SK-N-SH (cell line): ENCODE measurements at regions not wholly inside any gene's neighbourhood (a gene's known extent, or its start where the extent isn't known, plus 50 kb on each side); places are given as distances from the start of the nearest gene placed in this dataset.

Experiments used
- CTCF ChIA-PET: fragments of 300-600, 350-600 bp; formaldehyde crosslinking; extraction: SDS; loops from one replicate; lab custom pipeline; 2021; lab: Yijun Ruan, JAX
- POLR2A ChIA-PET: fragments of 350-600 bp; sonication (Branson Sonifier 250); formaldehyde crosslinking; extraction: SDS; loops from one replicate; lab custom pipeline; 2020; ENCODE audit warnings: antibody characterized with exemption, inconsistent platforms; lab: Yijun Ruan, JAX
- DNase-seq: peaks from one replicate; pipeline ENCODE4 v3.0.0; 2012
- H2AFZ ChIP-seq: fragments of 200-600 bp; sonication (generic); 2 replicates; pipeline ENCODE4 v1.8.1; 2016; ENCODE audit warnings: antibody characterized with exemption, mild to moderate bottlenecking, low read depth
- H3F3A ChIP-seq: fragments of 200-600 bp; sonication (generic); replicated peaks from 2 replicates; pipeline ENCODE3; 2016; ENCODE audit warnings: antibody characterized with exemption, mild to moderate bottlenecking; ENCODE audit not compliant: insufficient read depth
- H3K27ac ChIP-seq, 2 experiments: fragments of 200-500 bp in 1 of 2; fragments of 200-600 bp in 1 of 2; sonication (Bioruptor generic) in 1 of 2; sonication (generic), shearing (Covaris generic) in 1 of 2; 2 replicates each; pipeline versions ENCODE4 v1.5.1 to v1.6.1; 2014 to 2016; ENCODE audit warnings: low read depth in 2 of 2, inconsistent platforms in 1 of 2, low read length in 1 of 2, mild to moderate bottlenecking in 1 of 2, mixed read lengths in 1 of 2
- H3K27me3 ChIP-seq: fragments of 200-600 bp; sonication (generic), shearing (Covaris generic); 2 replicates; pipeline ENCODE4 v1.6.1; 2016; ENCODE audit warnings: mixed run types; ENCODE audit not compliant: insufficient read depth
- H3K36me3 ChIP-seq, 2 experiments: fragments of 200-500 bp in 1 of 2; fragments of 200-600 bp in 1 of 2; sonication (Bioruptor generic) in 1 of 2; sonication (generic) in 1 of 2; replicated peaks in 1 of 2; 2 replicates each; pipeline versions ENCODE3 to v1.5.1; 2014 to 2016; ENCODE audit warnings: low read length in 1 of 2, mild to moderate bottlenecking in 1 of 2; ENCODE audit not compliant: insufficient read depth in 2 of 2, control insufficient read depth in 1 of 2
- H3K4me1 ChIP-seq, 2 experiments: fragments of 200-500 bp in 1 of 2; fragments of 200-600 bp in 1 of 2; sonication (Bioruptor generic) in 1 of 2; sonication (generic), shearing (Covaris generic) in 1 of 2; 2 replicates each; pipeline versions ENCODE4 v1.5.1 to v1.6.1; 2014 to 2016; ENCODE audit warnings: low read depth in 1 of 2, low read length in 1 of 2, mixed run types in 1 of 2; ENCODE audit not compliant: insufficient read depth in 2 of 2, control insufficient read depth in 1 of 2
- H3K4me2 ChIP-seq: fragments of 200-600 bp; sonication (generic), shearing (Covaris generic); 2 replicates; pipeline ENCODE4 v1.6.1; 2017; ENCODE audit warnings: mixed run types
- H3K4me3 ChIP-seq, 2 experiments: fragments of 200-500 bp in 1 of 2; fragments of 200-600 bp in 1 of 2; sonication (Bioruptor generic) in 1 of 2; sonication (generic), shearing (Covaris generic) in 1 of 2; 2 replicates each; pipeline versions ENCODE4 v1.5.1 to v1.8.1; 2014 to 2016; ENCODE audit warnings: low read depth in 2 of 2, inconsistent platforms in 1 of 2, low read length in 1 of 2, mild to moderate bottlenecking in 1 of 2, mixed read lengths in 1 of 2, moderate library complexity in 1 of 2
- H3K79me2 ChIP-seq: fragments of 200-600 bp; sonication (generic); 2 replicates; pipeline ENCODE4 v1.8.1; 2017; ENCODE audit warnings: mild to moderate bottlenecking; ENCODE audit not compliant: insufficient read depth
- H3K9ac ChIP-seq: fragments of 200-600 bp; sonication (generic); 2 replicates; pipeline ENCODE4 v1.6.1; 2017; ENCODE audit warnings: mixed run types
- H3K9me2 ChIP-seq: fragments of 200-600 bp; sonication (generic); 2 replicates; pipeline ENCODE4 v1.6.1; 2017; ENCODE audit warnings: mixed run types
- H3K9me3 ChIP-seq: fragments of 200-600 bp; sonication (generic); 2 replicates; pipeline ENCODE4 v1.6.1; 2017; ENCODE audit warnings: mixed run types, mild to moderate bottlenecking, moderate library complexity
- H4K20me1 ChIP-seq: fragments of 200-600 bp; sonication (generic); 2 replicates; pipeline ENCODE4 v1.6.1; 2017; ENCODE audit warnings: mild to moderate bottlenecking, mixed run types; ENCODE audit not compliant: insufficient read depth
- CTCF ChIP-seq: fragments of 200-600 bp; sonication (generic); IDR thresholded peaks from 2 replicates; pipeline ENCODE4 v1.6.1; 2017; ENCODE audit warnings: antibody characterized with exemption, mild to moderate bottlenecking, moderate library complexity
- ELF1 ChIP-seq: IDR thresholded peaks from 2 replicates; pipeline ENCODE4 v1.4.0; 2012
- EP300 ChIP-seq, 2 experiments: IDR thresholded peaks; 2 replicates each; pipeline versions ENCODE4 v1.4.0 to v1.6.1; 2012; ENCODE audit warnings: borderline replicate concordance in 1 of 2, low read depth in 1 of 2, low read length in 1 of 2
- FOXM1 ChIP-seq: IDR thresholded peaks from 2 replicates; pipeline ENCODE4 v1.4.0; 2012; ENCODE audit warnings: low read depth, mild to moderate bottlenecking
- GATA2 ChIP-seq: sonication (generic); formaldehyde crosslinking; IDR thresholded peaks from 2 replicates; pipeline ENCODE4 v1.5.0; 2020; ENCODE audit warnings: mild to moderate bottlenecking, missing genetic modification reagents
- MAX ChIP-seq: IDR thresholded peaks from 2 replicates; pipeline ENCODE4 v1.4.0; 2012; ENCODE audit warnings: low read depth
- RAD21 ChIP-seq: IDR thresholded peaks from 2 replicates; pipeline ENCODE4 v1.6.1; 2012; ENCODE audit warnings: mild to moderate bottlenecking, low read length
- RCOR1 ChIP-seq: fragments of 150-350 bp; IDR thresholded peaks from 2 replicates; pipeline ENCODE4 v1.6.1; 2017; ENCODE audit warnings: antibody characterized with exemption, low read length
- RFX5 ChIP-seq: IDR thresholded peaks from 2 replicates; pipeline ENCODE4 v1.6.1; 2012; ENCODE audit warnings: mild to moderate bottlenecking, improper control_type of control experiment, low read length
- SIN3A ChIP-seq: IDR thresholded peaks from 2 replicates; pipeline ENCODE4 v1.6.1; 2012; ENCODE audit warnings: low read depth, mild to moderate bottlenecking, low read length, moderate library complexity, borderline replicate concordance
- SMC3 ChIP-seq: IDR thresholded peaks from 2 replicates; pipeline ENCODE4 v1.6.1; 2012; ENCODE audit warnings: low read depth, low read length, improper control_type of control experiment
- TAF1 ChIP-seq: IDR thresholded peaks from 2 replicates; pipeline ENCODE4 v1.6.1; 2012; ENCODE audit warnings: low read depth, mild to moderate bottlenecking, low read length, moderate library complexity, borderline replicate concordance
- YY1 ChIP-seq: IDR thresholded peaks from 2 replicates; pipeline ENCODE4 v1.4.0; 2012; ENCODE audit warnings: low read depth, mild to moderate bottlenecking
- WGBS: methylation state at CpG from one replicate; pipeline ENCODE4 v1.1.6; 2017; ENCODE audit warnings: low lambda C conversion rate; 5-methylcytosine and 5-hydroxymethylcytosine counted together
- TF ChIP-seq, protein P1 (sequence below): IDR thresholded peaks from 2 replicates; pipeline ENCODE4 v1.6.1; 2012; ENCODE audit warnings: mild to moderate bottlenecking, low read depth, low read length, moderate library complexity

- Histone ChIP-seq H3F3A (no peaks in the 10 kb centered on the region), H4K20me1 (no peaks in the 10 kb centered on the region), H2AFZ (no peak overlapping the region), H3K9me2 (no peaks in the 10 kb centered on the region), H3K9me3 (no peaks in the 10 kb centered on the region), H3K27ac (no peak overlapping the region), H3K27me3 (no peaks in the 10 kb centered on the region), H3K4me1 (peaks cover 0 to 4% of the 10 kb centered on the region in 2 experiments; a peak in 2 of 4 replicates), H3K4me2 (no peak overlapping the region), H3K9ac (no peak overlapping the region), H3K36me3 (no peaks in the 10 kb centered on the region), H3K79me2 (no peaks in the 10 kb centered on the region), H3K4me3 (no peak overlapping the region)
- ChIA-PET CTCF (interaction anchor here (1.0 kb wide), 1 partner anchor 23 kb away, joined by 3 read pairs; no protein-coding TSS in a partner anchor), POLR2A (no interaction called here)
- WGBS: 77% methylated on average over 2 of the region's 2 CpGs
- DNase-seq: no peak
- TF ChIP-seq RFX5: no peak
- TF ChIP-seq MAX: no peak
- TF ChIP-seq FOXM1: no peak
- no peak for TF ChIP-seq EP300 (IDR thresholded peaks at IDR 0.05; ENCODE audit: borderline replicate concordance in 1 of 2, low read depth in 1 of 2, low read length in 1 of 2)
Observed at GRCh38 chr12:91874086-91874865, 271.4 kb downstream of the BTG1 start.

DNA sequence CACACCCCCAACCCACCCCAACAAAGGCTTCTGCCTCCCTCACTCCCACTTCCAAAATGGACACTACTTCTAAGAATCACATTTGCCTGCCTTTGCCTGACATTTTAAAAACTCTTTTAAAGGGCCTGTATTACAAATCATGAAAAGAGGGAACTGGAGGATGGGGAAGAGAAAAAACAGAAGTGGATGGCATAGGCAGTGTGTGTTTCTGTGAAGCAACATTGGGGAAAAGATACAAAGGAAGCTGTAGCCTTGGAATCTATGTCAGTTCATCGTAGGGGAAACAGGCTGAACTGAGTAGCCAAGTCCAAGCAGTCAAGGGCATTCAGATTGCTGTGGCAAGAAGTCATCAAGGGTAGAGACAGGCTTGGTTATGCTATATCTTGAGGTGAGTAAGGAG lies 273.9 kb downstream of the BTG1 start:
- Histone ChIP-seq H3K9me3 (no peaks in the 10 kb centered on the region), H3K9me2 (no peaks in the 10 kb centered on the region), H2AFZ (no peak overlapping the region), H3K4me2 (no peak overlapping the region), H3F3A (no peaks in the 10 kb centered on the region), H3K36me3 (no peaks in the 10 kb centered on the region), H3K4me1 (no peaks in the 10 kb centered on the region; a peak in 1 of 4 replicates), H3K27ac (no peak overlapping the region), H3K4me3 (no peak overlapping the region), H4K20me1 (no peaks in the 10 kb centered on the region), H3K79me2 (no peaks in the 10 kb centered on the region), H3K9ac (no peak overlapping the region), H3K27me3 (no peaks in the 10 kb centered on the region)
- TF ChIP-seq YY1: no peak
- POLR2A ChIA-PET: no interaction called here
- 21% methylated on average over 1 of the region's 1 CpG for WGBS
- no peak for DNase-seq
- CTCF ChIA-PET: no interaction called here

- 68% methylated on average over 9 of the region's 9 CpGs for WGBS
- no peak overlapping the region for H3K4me2 ChIP-seq
- TF ChIP-seq RAD21 (no peak), SIN3A (no peak), GATA2 (no peak), RCOR1 (no peak), CTCF (no peak), SMC3 (no peak), TAF1 (no peak), EP300 (IDR thresholded peaks at IDR 0.05; ENCODE audit: borderline replicate concordance in 1 of 2, low read depth in 1 of 2, low read length in 1 of 2) (no peak), ELF1 (no peak)
- TF ChIP-seq, protein P1, sequence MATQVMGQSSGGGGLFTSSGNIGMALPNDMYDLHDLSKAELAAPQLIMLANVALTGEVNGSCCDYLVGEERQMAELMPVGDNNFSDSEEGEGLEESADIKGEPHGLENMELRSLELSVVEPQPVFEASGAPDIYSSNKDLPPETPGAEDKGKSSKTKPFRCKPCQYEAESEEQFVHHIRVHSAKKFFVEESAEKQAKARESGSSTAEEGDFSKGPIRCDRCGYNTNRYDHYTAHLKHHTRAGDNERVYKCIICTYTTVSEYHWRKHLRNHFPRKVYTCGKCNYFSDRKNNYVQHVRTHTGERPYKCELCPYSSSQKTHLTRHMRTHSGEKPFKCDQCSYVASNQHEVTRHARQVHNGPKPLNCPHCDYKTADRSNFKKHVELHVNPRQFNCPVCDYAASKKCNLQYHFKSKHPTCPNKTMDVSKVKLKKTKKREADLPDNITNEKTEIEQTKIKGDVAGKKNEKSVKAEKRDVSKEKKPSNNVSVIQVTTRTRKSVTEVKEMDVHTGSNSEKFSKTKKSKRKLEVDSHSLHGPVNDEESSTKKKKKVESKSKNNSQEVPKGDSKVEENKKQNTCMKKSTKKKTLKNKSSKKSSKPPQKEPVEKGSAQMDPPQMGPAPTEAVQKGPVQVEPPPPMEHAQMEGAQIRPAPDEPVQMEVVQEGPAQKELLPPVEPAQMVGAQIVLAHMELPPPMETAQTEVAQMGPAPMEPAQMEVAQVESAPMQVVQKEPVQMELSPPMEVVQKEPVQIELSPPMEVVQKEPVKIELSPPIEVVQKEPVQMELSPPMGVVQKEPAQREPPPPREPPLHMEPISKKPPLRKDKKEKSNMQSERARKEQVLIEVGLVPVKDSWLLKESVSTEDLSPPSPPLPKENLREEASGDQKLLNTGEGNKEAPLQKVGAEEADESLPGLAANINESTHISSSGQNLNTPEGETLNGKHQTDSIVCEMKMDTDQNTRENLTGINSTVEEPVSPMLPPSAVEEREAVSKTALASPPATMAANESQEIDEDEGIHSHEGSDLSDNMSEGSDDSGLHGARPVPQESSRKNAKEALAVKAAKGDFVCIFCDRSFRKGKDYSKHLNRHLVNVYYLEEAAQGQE: no peak
Observed at GRCh38 chr12:91870872-91871707, 274.6 kb downstream of the BTG1 start.

More at GRCh38 chr12:91870872-91871707, 274.6 kb downstream of the BTG1 start:
- Histone ChIP-seq H3K9ac (no peak overlapping the region), H3K27me3 (no peaks in the 10 kb centered on the region), H3K36me3 (no peaks in the 10 kb centered on the region), H3K9me3 (no peaks in the 10 kb centered on the region), H3K4me3 (no peak overlapping the region), H4K20me1 (no peaks in the 10 kb centered on the region), H2AFZ (no peak overlapping the region), H3F3A (no peaks in the 10 kb centered on the region), H3K4me1 (no peaks in the 10 kb centered on the region), H3K79me2 (no peaks in the 10 kb centered on the region), H3K27ac (no peak overlapping the region), H3K9me2 (no peaks in the 10 kb centered on the region)
- ChIA-PET CTCF (no interaction called here), POLR2A (no interaction called here)
- no peak for DNase-seq
